HPDE6-E6E7 (cell line): ENCODE measurements at regions not wholly inside any gene's neighbourhood (a gene's known extent, or its start where the extent isn't known, plus 50 kb on each side); places are given as distances from the start of the nearest gene placed in this dataset.

Experiments used
- DNase-seq: peaks from one replicate; pipeline ENCODE4 v3.0.0; 2011; ENCODE audit warnings: missing footprints; ENCODE audit errors: extremely low spot score

DNA sequence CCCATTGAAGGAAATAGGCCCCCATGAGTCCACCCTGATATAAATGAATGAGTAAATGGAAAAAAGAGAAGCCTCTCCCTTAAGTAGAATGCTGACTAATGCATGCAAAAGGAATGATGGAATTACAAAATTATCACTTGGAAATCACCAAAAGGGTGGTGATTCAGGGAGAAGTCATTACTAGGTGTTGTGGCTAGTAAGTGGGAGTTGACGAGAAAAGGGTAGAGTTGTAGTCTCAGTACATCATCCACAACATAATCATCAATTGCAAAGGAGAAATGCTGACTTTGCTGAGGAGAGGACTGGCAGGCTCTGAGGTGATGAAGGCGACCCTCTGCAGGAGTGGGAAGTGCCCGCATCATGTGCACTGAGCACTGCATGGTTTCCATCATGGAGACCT, 201.5 kb upstream of the S1PR3 start:
- DNase-seq = peak; percentile 36

- no peak for DNase-seq
Observed at GRCh38 chr9:88791105-88791805, 200.0 kb upstream of the S1PR3 start.

DNA sequence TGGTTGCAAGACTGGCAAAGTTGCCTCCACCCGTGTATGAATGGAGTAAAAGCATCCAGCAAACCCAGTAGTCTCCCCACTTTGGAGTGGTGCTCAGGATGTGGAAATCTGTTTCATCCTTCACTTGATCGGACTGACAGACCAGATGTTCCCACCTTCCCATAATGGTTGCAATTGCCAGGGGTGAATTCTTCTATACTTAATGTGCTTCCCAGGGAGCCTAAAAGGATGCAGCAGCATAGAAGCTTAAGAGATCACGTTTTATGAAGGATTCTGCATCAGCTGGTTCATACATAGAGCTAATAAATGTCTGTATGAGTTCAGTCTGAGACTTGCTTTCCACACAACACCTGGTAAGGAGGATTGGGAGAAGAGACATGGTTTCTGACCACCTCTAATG, 198.8 kb upstream of the S1PR3 start:
- no peak for DNase-seq

DNA sequence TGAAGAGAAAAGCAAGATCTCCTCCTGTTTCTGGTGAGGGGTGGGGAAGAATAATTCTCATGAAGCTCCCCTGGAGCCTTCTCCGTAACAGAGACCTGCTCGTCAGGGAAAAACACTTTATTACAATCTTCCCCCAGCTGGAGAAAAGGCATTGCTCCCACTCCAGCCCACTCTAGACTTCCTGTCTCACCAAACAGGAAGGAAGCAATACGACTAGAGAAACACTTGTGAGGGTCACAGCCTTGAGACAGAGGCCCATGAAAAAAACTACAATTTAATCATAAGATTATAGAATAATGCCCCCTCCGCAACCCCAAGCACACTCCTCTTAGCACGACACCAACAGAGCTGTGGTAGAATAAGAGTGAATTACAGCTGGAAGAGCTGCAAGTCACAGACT, 197.2 kb upstream of the S1PR3 start:
- no peak for DNase-seq

DNA sequence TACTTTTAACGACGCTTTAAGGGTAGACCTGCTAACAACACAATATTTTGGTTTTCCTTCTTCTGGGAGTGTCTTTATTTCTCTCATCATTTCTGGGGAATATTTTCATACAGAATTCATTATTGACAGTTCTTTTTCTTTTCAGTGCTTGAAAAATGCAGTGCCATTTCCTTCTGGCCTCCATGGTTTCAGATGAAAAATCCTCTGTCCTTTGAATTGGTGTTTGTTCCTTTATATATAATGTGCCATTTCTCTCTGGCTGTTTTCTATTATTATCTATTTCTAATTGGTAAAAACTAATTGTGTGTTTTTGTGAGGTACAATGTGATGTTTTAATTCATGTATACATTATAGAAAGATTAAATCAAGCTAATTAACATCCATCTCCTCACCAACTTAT, 194.3 kb upstream of the S1PR3 start:
- no peak for DNase-seq

DNA sequence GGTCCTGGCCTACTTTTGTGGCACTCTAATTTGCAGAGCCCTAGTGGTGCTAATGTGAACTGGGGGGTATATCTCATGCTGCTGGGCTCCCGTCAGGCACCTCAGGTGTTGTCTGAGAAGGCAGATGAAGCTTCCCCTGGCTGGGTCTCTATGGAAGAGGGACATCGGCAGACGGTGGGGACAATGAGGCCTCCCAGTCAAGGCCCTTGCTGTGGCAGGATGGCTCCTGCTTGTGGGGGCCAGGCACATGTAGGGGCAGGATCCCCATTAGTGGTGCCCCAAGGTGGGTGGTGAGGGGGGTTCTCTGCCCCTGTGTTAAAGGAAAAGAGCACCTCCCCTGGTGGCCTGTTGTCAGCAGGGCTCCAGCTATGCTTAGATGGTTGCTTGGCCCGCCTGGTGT, 192.8 kb upstream of the S1PR3 start:
- DNase-seq = no peak

DNA sequence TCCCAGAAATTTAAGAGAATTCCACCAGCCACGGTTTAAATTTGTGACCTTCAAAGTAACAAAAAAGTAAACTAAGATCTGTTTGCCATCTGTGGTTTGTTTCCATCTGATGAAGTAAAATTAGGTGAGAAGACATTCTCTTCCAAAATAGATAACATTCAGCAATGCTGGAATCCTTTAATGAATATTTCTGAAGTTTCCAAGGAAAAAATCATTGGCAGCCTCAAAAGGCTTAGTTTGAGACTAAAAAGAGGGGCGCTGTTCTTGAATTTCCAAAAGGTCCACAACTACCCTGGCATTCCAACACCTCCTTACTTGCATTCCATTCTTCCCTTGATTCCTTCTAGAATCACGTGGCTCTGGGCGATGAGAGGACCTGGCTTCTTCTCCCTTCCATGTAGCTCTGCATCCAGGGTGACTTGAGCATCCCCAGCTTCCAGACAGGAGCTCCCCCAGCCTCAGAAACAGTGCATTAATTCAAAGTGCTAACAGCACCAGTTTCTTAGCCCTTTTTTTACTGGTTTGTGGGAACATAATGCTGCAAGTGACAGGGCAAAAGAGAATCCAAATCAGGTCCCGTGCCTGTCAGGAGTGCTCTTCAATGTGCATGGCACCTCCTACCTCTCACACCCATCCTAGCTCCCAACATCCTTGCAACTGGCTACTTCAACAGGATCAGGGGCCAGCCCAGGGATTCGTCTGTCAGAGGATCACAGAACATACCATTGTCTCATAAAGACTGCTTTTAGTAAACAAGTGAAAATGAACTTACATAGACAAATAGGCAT, 191.5 kb upstream of the S1PR3 start:
- DNase-seq = no peak

- DNase-seq = no peak
Observed at GRCh38 chr9:88800329-88800682, 191.0 kb upstream of the S1PR3 start.

- no peak for DNase-seq
Observed at GRCh38 chr9:88801214-88801796, 190.0 kb upstream of the S1PR3 start.

DNA sequence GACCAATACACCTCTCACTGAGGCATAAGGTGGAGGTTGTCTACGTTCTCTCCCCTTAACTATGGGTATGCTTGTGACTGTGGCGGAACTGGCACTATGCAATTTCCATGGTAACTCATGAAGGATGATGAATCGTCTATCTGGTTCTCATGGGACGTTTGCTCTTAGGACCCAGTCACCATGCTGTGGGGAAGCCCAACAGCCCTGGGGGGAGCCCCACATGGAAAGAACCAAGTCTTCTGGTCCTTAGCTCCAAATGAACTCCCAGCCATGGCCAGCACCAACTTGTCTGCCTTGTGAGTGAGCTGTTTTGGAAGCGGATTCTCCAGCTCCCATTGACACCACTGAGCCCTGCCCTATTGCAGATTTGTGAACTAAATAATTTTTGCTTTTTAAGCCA, 188.7 kb upstream of the S1PR3 start:
- DNase-seq = no peak

GRCh38 chr9:88803546-88804253, 187.6 kb upstream of the S1PR3 start:
- no peak for DNase-seq

GRCh38 chr9:88804254-88804596, 187.0 kb upstream of the S1PR3 start:
- DNase-seq = no peak

DNA sequence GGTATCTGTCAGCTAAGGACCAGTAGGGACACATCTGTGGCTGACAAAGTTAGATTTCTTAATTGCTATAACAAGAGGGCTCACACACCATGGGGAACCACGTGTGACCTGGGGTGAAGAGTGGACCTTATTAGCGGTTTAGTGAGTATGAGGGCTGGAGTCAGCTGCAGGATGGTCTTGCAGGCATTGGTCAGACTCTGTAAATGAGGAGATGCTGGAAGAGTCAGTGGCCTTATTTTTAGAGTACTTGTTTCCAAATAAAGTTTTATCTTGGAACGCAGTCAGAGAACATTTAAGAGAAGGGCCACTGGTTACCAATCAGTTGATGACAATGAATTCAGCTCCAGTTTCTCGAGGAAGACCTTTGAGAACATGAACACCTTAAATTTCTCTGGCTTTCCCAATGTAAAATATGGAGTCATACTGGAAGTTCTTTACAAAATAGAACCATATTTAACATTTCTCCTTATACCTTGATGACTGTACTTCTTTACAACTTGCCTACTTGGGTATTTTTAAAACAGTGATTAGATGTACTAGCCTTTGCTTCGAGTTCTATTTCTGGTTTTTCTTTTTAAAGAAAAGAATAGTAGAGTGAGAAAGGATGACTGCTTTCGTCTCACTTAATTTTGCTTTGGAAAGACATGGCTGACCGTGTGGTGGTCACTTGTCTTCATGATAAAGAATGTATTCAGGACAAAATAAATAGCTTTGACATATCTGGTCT, 185.9 kb upstream of the S1PR3 start:
- DNase-seq = no peak

GRCh38 chr9:88807426-88807825, 183.8 kb upstream of the S1PR3 start:
- DNase-seq = no peak

DNA sequence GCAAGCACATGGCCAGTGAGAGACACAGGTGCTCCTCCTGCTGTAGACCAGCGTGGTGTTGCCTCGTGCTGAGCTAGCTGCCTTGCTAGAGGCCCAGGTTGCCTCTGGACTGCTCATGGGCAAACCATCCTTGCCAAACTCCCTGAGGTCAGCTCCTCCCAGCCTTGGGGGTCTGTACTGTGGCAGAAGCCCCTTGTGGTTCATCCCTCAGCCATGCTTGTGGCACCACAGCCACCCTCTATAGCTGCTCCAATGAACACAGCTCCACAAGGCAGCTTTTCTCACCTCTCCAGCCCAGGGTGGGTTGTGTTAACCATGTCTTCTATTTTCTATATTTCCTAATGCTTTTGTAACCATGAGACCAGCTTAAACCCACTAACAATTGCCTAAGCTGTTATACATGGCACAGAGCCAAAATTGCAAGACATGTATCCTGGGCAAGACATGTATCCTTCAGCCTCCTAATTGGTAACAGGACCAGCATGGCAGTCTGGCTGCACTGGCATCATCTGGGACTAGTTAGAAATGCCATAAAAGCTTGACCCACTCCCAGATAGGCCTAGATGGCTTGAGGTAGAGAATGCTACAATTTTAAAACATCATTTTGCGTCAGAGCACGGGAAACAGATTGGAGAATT, 183.1 kb upstream of the S1PR3 start:
- DNase-seq = no peak

DNA sequence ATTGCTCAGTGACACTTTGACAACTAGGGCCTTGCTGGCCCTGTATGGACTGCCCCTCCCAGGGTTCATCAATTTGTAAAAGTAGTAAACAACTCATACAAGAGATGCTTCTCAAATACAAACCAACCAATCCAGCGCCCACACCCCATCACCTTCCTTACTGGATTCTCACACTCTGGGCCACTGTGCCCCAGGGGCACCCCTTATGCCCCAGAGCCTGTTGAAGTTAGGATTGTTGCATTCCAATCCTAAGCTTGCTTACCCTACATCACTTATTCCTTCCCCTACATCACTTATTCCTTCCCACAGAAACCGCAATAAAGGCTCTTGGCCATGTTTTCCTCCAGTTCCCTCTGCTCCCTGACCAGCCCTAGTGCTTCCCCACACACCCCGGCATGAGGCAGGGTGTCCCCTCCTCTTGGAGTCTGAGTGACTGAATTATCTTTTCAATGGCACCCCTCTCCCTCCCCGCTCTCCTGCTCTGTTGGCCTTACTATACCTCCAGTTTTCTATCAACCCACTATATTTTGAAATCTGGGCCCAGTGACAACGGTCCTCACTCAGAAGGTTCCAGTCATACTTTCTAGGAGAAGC, 182.4 kb upstream of the S1PR3 start:
- DNase-seq = no peak

- DNase-seq = no peak
Observed at GRCh38 chr9:88809355-88810161, 181.7 kb upstream of the S1PR3 start.

DNA sequence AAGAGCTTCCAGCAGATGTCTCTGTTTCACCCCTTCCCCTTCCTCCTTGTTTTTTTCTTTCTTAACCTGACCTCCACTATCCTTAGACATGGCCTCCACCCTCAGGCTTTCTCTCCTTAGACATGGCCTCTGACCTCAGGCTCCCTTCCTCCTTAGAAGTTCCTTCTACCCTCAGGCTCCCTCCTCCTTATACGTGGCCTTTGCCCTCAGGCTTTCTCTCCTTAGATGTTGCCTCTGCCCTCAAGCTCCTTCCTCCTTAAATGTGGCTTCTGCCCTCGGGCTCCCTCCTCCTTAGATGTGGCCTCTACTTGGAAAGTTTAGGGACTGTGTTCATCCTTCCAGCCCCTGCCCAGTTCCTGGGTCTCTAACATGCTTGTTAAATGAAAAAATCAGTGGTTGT, 180.4 kb upstream of the S1PR3 start:
- DNase-seq = no peak

DNA sequence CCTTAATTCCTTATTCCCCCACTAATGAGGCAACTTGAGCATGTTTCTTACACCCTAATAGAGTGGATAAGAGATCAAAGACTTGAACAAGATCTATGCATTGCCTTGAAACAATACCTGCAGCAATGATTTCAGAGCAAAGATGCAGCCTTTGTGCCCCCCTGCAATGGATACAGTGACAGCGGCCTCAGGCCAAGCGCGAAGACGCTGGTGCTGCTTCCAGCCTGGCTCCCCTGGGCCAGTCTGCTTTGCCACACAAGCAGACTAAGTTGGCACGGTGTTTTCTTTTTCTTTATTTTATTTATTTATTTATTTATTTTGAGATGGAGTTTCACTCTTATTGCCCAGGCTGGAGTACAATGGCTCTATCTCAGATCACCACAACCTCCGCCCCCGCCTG, 179.8 kb upstream of the S1PR3 start:
- no peak for DNase-seq

DNA sequence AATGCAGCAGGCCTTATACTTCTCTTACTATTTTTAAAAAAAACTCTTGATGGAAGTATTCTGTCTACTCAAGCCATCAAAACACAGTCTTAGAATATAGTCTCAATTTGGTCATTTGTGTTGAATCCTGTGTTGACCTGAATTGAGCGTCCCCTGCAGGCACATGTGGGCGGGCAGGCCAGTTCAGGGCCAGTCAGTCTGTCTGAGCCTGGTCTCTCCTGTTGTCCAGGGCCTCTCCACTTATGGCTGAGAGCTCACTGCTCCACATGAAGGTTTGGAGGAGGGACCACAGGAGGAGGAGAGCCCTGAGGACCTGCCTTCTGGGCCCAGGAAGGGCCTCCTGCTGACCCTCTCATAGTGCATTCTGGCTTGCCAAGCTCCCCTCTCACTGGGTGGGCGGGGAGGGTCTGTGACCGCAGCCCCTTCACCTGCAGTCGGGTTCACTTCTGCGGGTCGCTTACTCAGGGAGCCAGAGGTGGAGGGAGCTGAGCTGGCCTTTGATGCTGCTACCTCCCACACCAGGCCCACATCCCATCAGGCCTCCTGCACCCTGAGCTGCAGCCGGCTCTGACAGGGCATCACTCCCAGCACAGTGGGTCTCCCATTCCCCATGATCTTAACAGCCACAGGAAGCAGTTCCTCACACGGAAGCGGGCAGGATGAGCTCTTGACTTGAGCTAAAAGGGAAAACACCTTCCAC, 178.2 kb upstream of the S1PR3 start:
- no peak for DNase-seq
